ENCODE measurements at regions not wholly inside any gene's neighbourhood (a gene's known extent, or its start where the extent isn't known, plus 50 kb on each side); places are given as distances from the start of the nearest gene placed in this dataset.

DNA sequence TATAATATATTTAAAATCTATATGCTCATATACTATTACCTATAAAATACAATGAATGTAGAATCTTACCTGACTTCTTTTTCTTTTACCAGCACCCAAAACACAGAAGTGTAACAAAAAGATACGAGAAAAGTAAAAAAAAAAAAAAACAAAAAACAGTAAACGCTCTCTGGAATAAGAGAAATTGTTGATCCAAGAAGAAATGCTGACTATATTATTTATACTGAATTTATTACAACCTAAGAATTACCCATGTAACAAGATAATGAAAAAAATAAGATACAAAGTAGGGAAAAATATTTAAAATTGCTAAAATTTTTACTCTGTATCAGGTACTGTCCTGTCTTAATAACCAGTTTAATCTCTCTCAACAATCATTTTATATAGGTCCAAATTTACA is 787.9 kb upstream of the MAN1A1 start:
- ChIA-PET POLR2A (ENCODE audit: partially characterized antibody) (no interaction called here), CTCF (ENCODE audit: partially characterized antibody) (no interaction called here)
- FAIRE-seq = no peak

More for the DNA sequence above, 787.9 kb upstream of the MAN1A1 start:
- Histone ChIP-seq H3K23ac (ENCODE audit: insufficient read length) (no peak overlapping the region), H3K18ac (ENCODE audit: extremely low read depth, low read length) (no peak overlapping the region), H2AFZ (ENCODE audit: low read length) (no peak overlapping the region), H2BK20ac (ENCODE audit: low read length) (no peak overlapping the region), H4K5ac (ENCODE audit: insufficient read length, low read depth, low read length) (no peak overlapping the region), H3K4me3 (ENCODE audit: extremely low read depth in 1 of 4, insufficient read depth in 2 of 4, low read depth in 3 of 4, low read length in 4 of 4) (no peak overlapping the region), H3K4me2 (ENCODE audit: insufficient read depth in 1 of 2, low read depth in 2 of 2, low read length in 2 of 2) (no peak overlapping the region), H3K23me2 (ENCODE audit: low read depth, low read length) (no peaks in the 10 kb centered on the region), H3K14ac (ENCODE audit: insufficient read length) (no peak overlapping the region), H2BK5ac (ENCODE audit: low read depth, low read length) (no peak overlapping the region), H3K79me1 (ENCODE audit: low read depth, low read length) (no peaks in the 10 kb centered on the region), H2BK12ac (ENCODE audit: low read depth, low read length) (no peak overlapping the region), H3K27ac (ENCODE audit: low read depth, low read length) (no peak overlapping the region), H3K27me3 (replicated peaks in 1 of 4; ENCODE audit: control insufficient read depth in 3 of 4, extremely low read depth in 1 of 4, insufficient read depth in 3 of 4, low read length in 3 of 4) (peaks cover 0 to 1% (median 0%) of the 10 kb centered on the region in 4 experiments; a peak in 1 of 7 replicates), H3K36me3 (ENCODE audit: control insufficient read depth in 2 of 4, insufficient read depth in 4 of 4, low read length in 3 of 4) (no peaks in the 10 kb centered on the region), H3K9me3 (ENCODE audit: insufficient read depth in 2 of 2, low read depth in 1 of 2, low read length in 1 of 2) (no peaks in the 10 kb centered on the region), H3K4ac (replicated peaks; ENCODE audit: insufficient read length, low read depth, low read length) (no peak overlapping the region), H2AK5ac (ENCODE audit: low read depth, low read length) (no peak overlapping the region), H4K20me1 (replicated peaks in 1 of 2; ENCODE audit: control insufficient read depth in 1 of 2, insufficient read depth in 2 of 2, low read length in 2 of 2) (no peaks in the 10 kb centered on the region), H4K91ac (replicated peaks; ENCODE audit: insufficient read length, low read length) (no peak overlapping the region), H2BK120ac (replicated peaks; ENCODE audit: low read depth, low read length) (no peak overlapping the region), H3K4me1 (replicated peaks in 1 of 4; ENCODE audit: control insufficient read depth in 3 of 4, insufficient read depth in 4 of 4, low read length in 3 of 4) (no peaks in the 10 kb centered on the region), H2BK15ac (ENCODE audit: low read length) (no peak overlapping the region), H3K56ac (replicated peaks; ENCODE audit: insufficient read length, low read depth, low read length) (no peak overlapping the region), H3K79me2 (ENCODE audit: control insufficient read depth in 1 of 2, insufficient read depth in 2 of 2, low read length in 2 of 2) (no peaks in the 10 kb centered on the region), H3K9ac (replicated peaks in 1 of 4; ENCODE audit: extremely low read depth in 1 of 4, low read depth in 3 of 4, low read length in 3 of 4) (no peak overlapping the region), H4K8ac (ENCODE audit: extremely low read depth, insufficient read depth, low read length) (no peak overlapping the region)
- WGBS, 2 experiments (ENCODE audit: extremely low coverage in 1 of 2, insufficient coverage in 1 of 2, insufficient read length in 1 of 2, insufficient replicate concordance in 2 of 2, low coverage in 1 of 2, low lambda C conversion rate in 2 of 2, missing lambda C conversion rate in 1 of 2) = 86% methylated on average over 2 of the region's 2 CpGs; no CpG with 5 or more reads in 1 of the 2 experiments
- TF ChIP-seq, protein P1, sequence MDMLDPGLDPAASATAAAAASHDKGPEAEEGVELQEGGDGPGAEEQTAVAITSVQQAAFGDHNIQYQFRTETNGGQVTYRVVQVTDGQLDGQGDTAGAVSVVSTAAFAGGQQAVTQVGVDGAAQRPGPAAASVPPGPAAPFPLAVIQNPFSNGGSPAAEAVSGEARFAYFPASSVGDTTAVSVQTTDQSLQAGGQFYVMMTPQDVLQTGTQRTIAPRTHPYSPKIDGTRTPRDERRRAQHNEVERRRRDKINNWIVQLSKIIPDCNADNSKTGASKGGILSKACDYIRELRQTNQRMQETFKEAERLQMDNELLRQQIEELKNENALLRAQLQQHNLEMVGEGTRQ (IDR thresholded peaks at IDR 0.05; ENCODE audit: low read length) = no peak
- TF ChIP-seq, protein P2, sequence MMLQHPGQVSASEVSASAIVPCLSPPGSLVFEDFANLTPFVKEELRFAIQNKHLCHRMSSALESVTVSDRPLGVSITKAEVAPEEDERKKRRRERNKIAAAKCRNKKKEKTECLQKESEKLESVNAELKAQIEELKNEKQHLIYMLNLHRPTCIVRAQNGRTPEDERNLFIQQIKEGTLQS (IDR thresholded peaks at IDR 0.05; ENCODE audit: insufficient read depth, low read depth, low read length) = no peak
- no peak for TF ChIP-seq GABPA (IDR thresholded peaks at IDR 0.05; ENCODE audit: borderline replicate concordance, insufficient read depth, low read length)
- no peak for DNase-seq (ENCODE audit: low read depth in 1 of 2, low spot score in 2 of 2)
